Body of pancreas (tissue), 4 donors: ENCODE measurements at regions not wholly inside any gene's neighbourhood (a gene's known extent, or its start where the extent isn't known, plus 50 kb on each side); places are given as distances from the start of the nearest gene placed in this dataset.

Source experiments
- ATAC-seq: fragments of 150-250 bp; one replicate; pipeline ENCODE4 v1.9.1; 2016
- DNase-seq, 4 donors: peaks; one replicate each; pipeline ENCODE4 v3.0.0-alpha.2; 2019
- H3K27ac ChIP-seq, 4 donors: fragments of 200-600 bp; sonication (generic); 1 replicate in 3 of 4; 2 replicates in 1 of 4; pipeline versions ENCODE4 v1.5.1 to v1.6.1; 2016 to 2019; ENCODE audit warnings: mild to moderate bottlenecking in 1 of 4, mixed read lengths in 1 of 4, moderate library complexity in 1 of 4
- H3K27me3 ChIP-seq, 2 donors: fragments of 200-600 bp; sonication (generic); one replicate each; pipeline ENCODE4 v1.6.0; 2016; ENCODE audit warnings: mild to moderate bottlenecking in 1 of 2
- H3K36me3 ChIP-seq, 2 donors: fragments of 200-600 bp; sonication (generic); replicated peaks in 1 of 2; 2 replicates each; pipeline ENCODE4 v1.5.1; 2016; ENCODE audit warnings: low read depth in 2 of 2; ENCODE audit not compliant: insufficient read depth in 1 of 2
- H3K4me1 ChIP-seq: fragments of 200-600 bp; sonication (generic); one replicate; pipeline ENCODE4 v1.6.0; 2016
- H3K4me3 ChIP-seq, 2 donors: fragments of 200-600 bp; sonication (generic); 1 replicate in 1 of 2; 2 replicates in 1 of 2; pipeline ENCODE4 v1.5.1; 2016 to 2019
- H3K9me3 ChIP-seq, 3 donors: fragments of 200-600 bp; sonication (generic); 1 replicate in 2 of 3; 2 replicates in 1 of 3; pipeline ENCODE4 v1.5.1; 2016
- CTCF ChIP-seq, 7 experiments: fragments of 450-650 bp in 4 of 7; fragments of 200-600 bp in 3 of 7; sonication (generic) in 3 of 7; IDR thresholded peaks; one replicate each; pipeline ENCODE4 v1.5.1; 2016 to 2019; ENCODE audit warnings: antibody characterized with exemption in 7 of 7
- POLR2A ChIP-seq, 3 donors: fragments of 450-650 bp; IDR thresholded peaks; one replicate each; pipeline ENCODE4 v1.6.1; 2016; ENCODE audit warnings: antibody characterized with exemption in 3 of 3, mild to moderate bottlenecking in 2 of 3
- WGBS, 2 donors: methylation state at CpG; one replicate each; pipeline ENCODE4 v1.1.5; 2017; 5-methylcytosine and 5-hydroxymethylcytosine counted together
- intact Hi-C: fragments of 100-400 bp; cut with DNase I; formaldehyde crosslinking; loops from one replicate; pipeline ENCODE4 v1.15.1; 2023

DNA sequence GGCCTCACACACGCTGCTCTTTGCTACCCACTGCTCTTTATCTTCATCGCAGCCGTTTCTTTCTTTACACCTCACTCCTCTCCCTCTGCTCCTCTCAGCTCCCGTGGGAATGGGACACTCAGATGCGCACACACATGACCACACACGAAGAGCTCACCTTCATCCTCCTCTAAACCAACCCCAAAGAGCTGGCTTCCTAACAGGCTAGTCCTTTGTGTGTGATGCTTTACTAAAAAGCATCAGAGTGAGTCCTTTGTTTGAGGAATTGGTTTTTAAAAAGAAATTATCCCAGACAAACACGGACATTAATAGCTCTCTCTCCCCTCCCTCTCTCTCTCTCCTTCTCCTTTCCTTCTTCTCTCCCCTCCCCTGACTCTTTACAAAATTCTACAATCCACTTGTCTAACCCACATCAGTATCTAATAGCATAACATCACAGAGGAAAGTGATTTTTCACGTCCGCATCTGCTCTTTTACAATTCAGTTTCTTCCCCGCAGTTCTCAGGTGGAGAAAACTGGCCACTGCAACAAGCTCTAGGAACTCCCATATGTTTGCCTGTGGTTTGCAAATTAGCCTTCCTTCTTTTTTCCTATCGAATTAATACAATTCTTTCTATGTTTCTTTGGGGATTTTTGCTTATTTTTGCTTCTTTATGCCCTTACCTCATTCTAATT is 306.8 kb upstream of the CNR1 start:
- Histone ChIP-seq H3K27me3 (no peaks in the 10 kb centered on the region), H3K4me1 (no peaks in the 10 kb centered on the region), H3K36me3 (no peaks in the 10 kb centered on the region), H3K9me3 (no peaks in the 10 kb centered on the region), H3K4me3 (no peak overlapping the region), H3K27ac (no peak overlapping the region)
- TF ChIP-seq CTCF (IDR thresholded peaks at IDR 0.05) = no peak
- no peak for TF ChIP-seq POLR2A (IDR thresholded peaks at IDR 0.05)
- WGBS, 2 donors = 25 to 27% methylated on average over 11 of the region's 11 CpGs
- intact Hi-C loops = no loop called here
- DNase-seq (no peak), ATAC-seq (no peak)

GRCh38 chr6:88459643-88460042 is 293.5 kb upstream of the CNR1 start:
- Histone ChIP-seq H3K9me3 (no peaks in the 10 kb centered on the region), H3K27me3 (no peaks in the 10 kb centered on the region), H3K36me3 (no peaks in the 10 kb centered on the region), H3K4me3 (no peak overlapping the region), H3K27ac (no peak overlapping the region), H3K4me1 (no peaks in the 10 kb centered on the region)
- ATAC-seq (no peak), DNase-seq (no peak)
- 22 to 27% methylated on average over 1 of the region's 1 CpG for WGBS, 2 donors
- intact Hi-C loops = no loop called here
- TF ChIP-seq CTCF (IDR thresholded peaks at IDR 0.05) (no peak), POLR2A (IDR thresholded peaks at IDR 0.05) (no peak)

DNA sequence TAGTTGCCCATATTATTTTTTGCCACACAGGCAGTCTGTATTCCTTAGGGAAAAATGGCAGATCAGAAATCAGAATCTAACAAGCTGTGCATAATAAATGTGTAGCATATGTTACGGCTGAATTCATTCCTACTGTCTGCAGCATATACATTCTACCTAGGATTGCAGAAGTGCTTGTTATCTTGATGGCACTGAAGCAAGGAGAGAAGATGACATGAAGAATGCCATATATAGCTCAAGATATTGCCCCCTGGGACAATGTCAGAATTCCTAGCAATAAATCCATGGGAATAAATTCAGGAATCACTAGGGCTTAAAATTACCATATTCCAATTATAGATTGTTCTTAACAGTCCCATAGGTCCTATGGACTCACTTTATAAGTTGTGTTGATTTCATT is 293.0 kb upstream of the CNR1 start:
- TF ChIP-seq POLR2A (IDR thresholded peaks at IDR 0.05) (no peak), CTCF (IDR thresholded peaks at IDR 0.05) (no peak)
- Histone ChIP-seq H3K36me3 (no peaks in the 10 kb centered on the region), H3K4me1 (no peaks in the 10 kb centered on the region), H3K27me3 (no peaks in the 10 kb centered on the region), H3K27ac (no peak overlapping the region), H3K9me3 (no peaks in the 10 kb centered on the region), H3K4me3 (no peak overlapping the region)
- no peak for ATAC-seq
- intact Hi-C loops = no loop called here
- WGBS, 2 donors = 50 to 67% methylated on average over 1 of the region's 1 CpG
- no peak for DNase-seq

GRCh38 chr6:88458662-88459061 is 292.5 kb upstream of the CNR1 start:
- H3K9me3 ChIP-seq = no peaks in the 10 kb centered on the region
- no peak for ATAC-seq
- H3K4me1 ChIP-seq = no peaks in the 10 kb centered on the region
- 65 to 69% methylated on average over 3 of the region's 3 CpGs for WGBS, 2 donors
- intact Hi-C loops = no loop called here
- no peaks in the 10 kb centered on the region for H3K27me3 ChIP-seq
- no peak overlapping the region for H3K4me3 ChIP-seq
- no peaks in the 10 kb centered on the region for H3K36me3 ChIP-seq
- DNase-seq = no peak
- no peak overlapping the region for H3K27ac ChIP-seq
- TF ChIP-seq POLR2A (IDR thresholded peaks at IDR 0.05) (no peak), CTCF (IDR thresholded peaks at IDR 0.05) (no peak)

GRCh38 chr6:88456221-88456859 is 290.2 kb upstream of the CNR1 start:
- no peak for TF ChIP-seq POLR2A (IDR thresholded peaks at IDR 0.05)
- no peak for TF ChIP-seq CTCF (IDR thresholded peaks at IDR 0.05)
- no peak for ATAC-seq
- Histone ChIP-seq H3K4me3 (no peak overlapping the region), H3K9me3 (no peaks in the 10 kb centered on the region), H3K4me1 (no peaks in the 10 kb centered on the region), H3K36me3 (no peaks in the 10 kb centered on the region), H3K27ac (no peak overlapping the region), H3K27me3 (no peaks in the 10 kb centered on the region)
- WGBS, 2 donors = 6 to 20% methylated on average over 1 of the region's 1 CpG
- no peak for DNase-seq
- intact Hi-C loops = no loop called here
